ENCODE measurements at regions not wholly inside any gene's neighbourhood (a gene's known extent, or its start where the extent isn't known, plus 50 kb on each side); places are given as distances from the start of the nearest gene placed in this dataset.
"Not testable (repeated sequence)": the region's sequence is repeated elsewhere in the genome, so short reads cannot be mapped to it uniquely, and the experiment has no call there.

DNA sequence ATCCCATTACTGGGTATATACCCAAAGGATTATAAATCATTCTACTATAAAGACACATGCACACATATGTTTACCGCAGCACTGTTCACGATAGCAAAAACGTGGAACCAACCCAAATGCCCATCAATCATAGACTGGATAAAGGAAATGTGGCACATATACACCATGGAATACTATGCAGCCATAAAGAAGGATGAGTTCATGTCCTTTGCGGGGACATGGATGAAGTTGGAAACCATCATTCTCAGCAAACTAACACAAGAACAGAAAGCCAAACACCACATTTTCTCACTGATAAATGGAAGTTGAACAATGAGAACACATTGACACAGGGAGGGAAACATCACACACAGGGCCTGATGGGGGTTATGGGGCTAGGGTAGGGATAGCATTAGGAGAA, 1090.5 kb upstream of the EDIL3 start:
- TF ChIP-seq, protein P1, sequence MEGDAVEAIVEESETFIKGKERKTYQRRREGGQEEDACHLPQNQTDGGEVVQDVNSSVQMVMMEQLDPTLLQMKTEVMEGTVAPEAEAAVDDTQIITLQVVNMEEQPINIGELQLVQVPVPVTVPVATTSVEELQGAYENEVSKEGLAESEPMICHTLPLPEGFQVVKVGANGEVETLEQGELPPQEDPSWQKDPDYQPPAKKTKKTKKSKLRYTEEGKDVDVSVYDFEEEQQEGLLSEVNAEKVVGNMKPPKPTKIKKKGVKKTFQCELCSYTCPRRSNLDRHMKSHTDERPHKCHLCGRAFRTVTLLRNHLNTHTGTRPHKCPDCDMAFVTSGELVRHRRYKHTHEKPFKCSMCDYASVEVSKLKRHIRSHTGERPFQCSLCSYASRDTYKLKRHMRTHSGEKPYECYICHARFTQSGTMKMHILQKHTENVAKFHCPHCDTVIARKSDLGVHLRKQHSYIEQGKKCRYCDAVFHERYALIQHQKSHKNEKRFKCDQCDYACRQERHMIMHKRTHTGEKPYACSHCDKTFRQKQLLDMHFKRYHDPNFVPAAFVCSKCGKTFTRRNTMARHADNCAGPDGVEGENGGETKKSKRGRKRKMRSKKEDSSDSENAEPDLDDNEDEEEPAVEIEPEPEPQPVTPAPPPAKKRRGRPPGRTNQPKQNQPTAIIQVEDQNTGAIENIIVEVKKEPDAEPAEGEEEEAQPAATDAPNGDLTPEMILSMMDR (IDR thresholded peaks at IDR 0.05; ENCODE audit: low read depth, low read length, missing input control): not testable (repeated sequence)
- TF ChIP-seq, protein P2, sequence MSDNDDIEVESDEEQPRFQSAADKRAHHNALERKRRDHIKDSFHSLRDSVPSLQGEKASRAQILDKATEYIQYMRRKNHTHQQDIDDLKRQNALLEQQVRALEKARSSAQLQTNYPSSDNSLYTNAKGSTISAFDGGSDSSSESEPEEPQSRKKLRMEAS (IDR thresholded peaks at IDR 0.05): not testable (repeated sequence)
- TF ChIP-seq EGR1 (IDR thresholded peaks at IDR 0.05; ENCODE audit: low read depth in 2 of 2); GABPA (IDR thresholded peaks at IDR 0.05 in 1 of 2, conservative IDR thresholded peaks at IDR 0.05 in 1 of 2); YY1 (IDR thresholded peaks at IDR 0.05): not testable (repeated sequence)

Data from liver (tissue), 3 donors.